ENCODE measurements at regions not wholly inside any gene's neighbourhood (a gene's known extent, or its start where the extent isn't known, plus 50 kb on each side); places are given as distances from the start of the nearest gene placed in this dataset.

DNA sequence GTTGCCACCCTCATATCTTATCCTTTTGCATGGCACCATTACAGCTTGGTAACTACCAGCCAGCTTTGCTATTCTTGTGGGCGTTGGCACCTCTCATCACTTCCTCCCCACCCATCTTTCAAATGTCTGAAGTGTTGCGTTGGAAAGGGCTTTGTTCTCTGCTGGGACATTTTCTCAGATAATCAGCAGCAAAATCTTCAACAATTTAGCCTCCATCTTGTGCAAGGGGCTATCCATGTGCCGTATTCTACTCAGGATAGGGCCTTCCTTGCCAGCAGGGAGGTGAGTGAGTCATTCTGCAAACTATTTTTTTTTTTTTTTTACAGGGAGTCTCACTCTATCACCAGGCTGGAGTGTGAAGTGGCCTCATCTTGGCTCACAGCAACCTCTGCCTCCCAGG is 62.1 kb upstream of the NUDT12 start:
- TF ChIP-seq GATA3 (IDR thresholded peaks at IDR 0.05; ENCODE audit: low read depth, low read length) (no peak), GATA2 (IDR thresholded peaks at IDR 0.05; ENCODE audit: low read depth, low read length) (no peak)
